Lung (tissue), 11 donors: ENCODE measurements at regions not wholly inside any gene's neighbourhood (a gene's known extent, or its start where the extent isn't known, plus 50 kb on each side); places are given as distances from the start of the nearest gene placed in this dataset.

Experiments used
- ATAC-seq: fragments of 200-7000 bp; cut with Tn5 transposase; one replicate; pipeline ENCODE4 v1.9.1; 2020; ENCODE audit warnings: moderate number of reproducible peaks; ENCODE audit not compliant: insufficient read depth, low FRiP score
- DNase-seq, 3 donors: peaks; one replicate each; pipeline ENCODE4 v3.0.0-alpha.2; 2013 to 2017
- H3K27ac ChIP-seq, 2 donors: one replicate each; pipeline ENCODE4 v1.5.1; 2013; ENCODE audit warnings: mild to moderate bottlenecking in 2 of 2, moderate library complexity in 2 of 2, control low read depth in 1 of 2, inconsistent platforms in 1 of 2, low read depth in 1 of 2, low read length in 1 of 2
- H3K27me3 ChIP-seq, 3 donors: one replicate each; pipeline ENCODE4 v1.5.1; 2013; ENCODE audit warnings: low read length in 2 of 3; ENCODE audit not compliant: control insufficient read depth in 3 of 3, insufficient read depth in 3 of 3
- H3K36me3 ChIP-seq, 4 donors: one replicate each; pipeline ENCODE4 v1.5.1; 2013; ENCODE audit warnings: low read length in 4 of 4, mild to moderate bottlenecking in 1 of 4, moderate library complexity in 1 of 4; ENCODE audit not compliant: control insufficient read depth in 4 of 4, insufficient read depth in 4 of 4
- H3K4me1 ChIP-seq, 5 donors: one replicate each; pipeline ENCODE4 v1.5.1; 2013; ENCODE audit warnings: low read length in 5 of 5, mild to moderate bottlenecking in 2 of 5, moderate library complexity in 1 of 5; ENCODE audit not compliant: control insufficient read depth in 5 of 5, insufficient read depth in 5 of 5
- H3K4me3 ChIP-seq: one replicate; pipeline ENCODE4 v1.5.1; 2013; ENCODE audit warnings: mild to moderate bottlenecking, control low read depth, moderate library complexity
- H3K9ac ChIP-seq, 2 donors: one replicate each; pipeline ENCODE4 v1.5.1; 2013; ENCODE audit warnings: low read length in 2 of 2, control low read depth in 1 of 2; ENCODE audit not compliant: insufficient read depth in 1 of 2
- H3K9me3 ChIP-seq, 4 donors: one replicate each; pipeline ENCODE4 v1.5.1; 2013; ENCODE audit warnings: low read length in 3 of 4, mild to moderate bottlenecking in 1 of 4, moderate library complexity in 1 of 4; ENCODE audit not compliant: control insufficient read depth in 4 of 4, insufficient read depth in 3 of 4
- WGBS, 2 donors: extraction: QIAGEN DNeasy Blood & Tissue Kit; methylation state at CpG; one replicate each; pipeline ENCODE4 v1.1.7; 2013; 5-methylcytosine and 5-hydroxymethylcytosine counted together
- TF ChIP-seq, protein P1 (sequence below): IDR thresholded peaks from 2 replicates; pipeline ENCODE4 v1.5.1; 2012; ENCODE audit warnings: mild to moderate bottlenecking; ENCODE audit errors: control extremely low read depth, extremely low read depth
- donor health status: control.
- donor health status: control.
- donor health status: Bipolar disorder and iron deficiency.
- donor health status: healthy.
- donor health status: DM: yes; HTN: yes; CAD: no.

GRCh38 chr21:25244735-25245134 is 362.5 kb downstream of the MRPL39 start:
- WGBS, 2 donors = 78 to 89% methylated on average over 1 of the region's 1 CpG

DNA sequence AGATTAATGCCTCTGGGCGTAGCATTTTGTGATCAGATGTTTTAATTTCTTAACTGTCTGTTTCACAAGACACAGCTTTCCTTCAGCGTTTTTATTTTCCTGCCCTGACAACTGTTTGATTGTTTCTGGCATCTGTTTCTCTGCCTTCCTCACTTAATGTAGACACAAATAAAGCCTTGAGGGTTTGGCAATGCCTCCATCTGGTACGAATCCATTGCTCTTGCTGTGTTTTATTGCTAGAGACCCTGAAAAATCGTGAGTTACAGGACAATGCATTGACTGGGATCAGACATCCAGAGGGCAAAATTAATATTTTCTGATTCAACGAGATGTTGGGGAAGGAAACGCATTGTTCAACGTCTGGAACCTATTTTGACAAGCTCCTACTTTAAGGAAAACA is 363.5 kb downstream of the MRPL39 start:
- Histone ChIP-seq H3K4me1 (no peaks in the 10 kb centered on the region), H3K9me3 (peaks cover 0 to 2% (median 0%) of the 10 kb centered on the region in 4 donors), H3K36me3 (no peaks in the 10 kb centered on the region), H3K27ac (no peak overlapping the region), H3K9ac (no peak overlapping the region), H3K4me3 (no peak overlapping the region), H3K27me3 (no peaks in the 10 kb centered on the region)
- no peak for ATAC-seq
- 67 to 70% methylated on average over 7 of the region's 7 CpGs for WGBS, 2 donors
- TF ChIP-seq, protein P1, sequence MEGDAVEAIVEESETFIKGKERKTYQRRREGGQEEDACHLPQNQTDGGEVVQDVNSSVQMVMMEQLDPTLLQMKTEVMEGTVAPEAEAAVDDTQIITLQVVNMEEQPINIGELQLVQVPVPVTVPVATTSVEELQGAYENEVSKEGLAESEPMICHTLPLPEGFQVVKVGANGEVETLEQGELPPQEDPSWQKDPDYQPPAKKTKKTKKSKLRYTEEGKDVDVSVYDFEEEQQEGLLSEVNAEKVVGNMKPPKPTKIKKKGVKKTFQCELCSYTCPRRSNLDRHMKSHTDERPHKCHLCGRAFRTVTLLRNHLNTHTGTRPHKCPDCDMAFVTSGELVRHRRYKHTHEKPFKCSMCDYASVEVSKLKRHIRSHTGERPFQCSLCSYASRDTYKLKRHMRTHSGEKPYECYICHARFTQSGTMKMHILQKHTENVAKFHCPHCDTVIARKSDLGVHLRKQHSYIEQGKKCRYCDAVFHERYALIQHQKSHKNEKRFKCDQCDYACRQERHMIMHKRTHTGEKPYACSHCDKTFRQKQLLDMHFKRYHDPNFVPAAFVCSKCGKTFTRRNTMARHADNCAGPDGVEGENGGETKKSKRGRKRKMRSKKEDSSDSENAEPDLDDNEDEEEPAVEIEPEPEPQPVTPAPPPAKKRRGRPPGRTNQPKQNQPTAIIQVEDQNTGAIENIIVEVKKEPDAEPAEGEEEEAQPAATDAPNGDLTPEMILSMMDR = no peak
- peak; percentile 20 to 85 (median 81) for DNase-seq

More at GRCh38 chr21:25244735-25245134, 362.5 kb downstream of the MRPL39 start:
- Histone ChIP-seq H3K4me1 (no peaks in the 10 kb centered on the region), H3K9ac (no peak overlapping the region), H3K27me3 (no peaks in the 10 kb centered on the region), H3K36me3 (no peaks in the 10 kb centered on the region), H3K27ac (no peak overlapping the region), H3K4me3 (no peak overlapping the region), H3K9me3 (peaks cover 0 to 2% (median 0%) of the 10 kb centered on the region in 4 donors)
- TF ChIP-seq, protein P1 = no peak
- ATAC-seq (no peak), DNase-seq (no peak)

DNA sequence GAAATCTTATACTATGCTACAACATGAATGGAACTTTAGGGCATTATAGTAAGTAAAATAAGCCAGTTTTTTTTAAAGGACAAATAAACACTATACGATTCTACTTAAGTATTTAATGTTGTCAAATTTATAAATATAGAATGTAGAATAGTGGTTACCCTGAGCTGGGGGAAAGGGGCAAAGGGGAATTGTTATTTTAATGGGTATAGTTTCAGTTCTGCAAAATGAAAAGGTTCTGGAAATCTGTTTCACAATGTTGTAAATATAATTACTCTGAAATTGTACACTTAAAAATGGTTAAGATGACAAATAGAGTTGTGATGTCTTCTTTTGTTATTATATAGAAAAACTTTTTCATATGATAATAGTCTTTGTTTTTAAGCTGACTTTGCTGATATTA is 366.3 kb downstream of the MRPL39 start:
- Histone ChIP-seq H3K4me3 (no peak overlapping the region), H3K36me3 (no peaks in the 10 kb centered on the region), H3K27ac (no peak overlapping the region), H3K9me3 (peaks cover 0 to 3% (median under 1%) of the 10 kb centered on the region in 4 donors), H3K9ac (no peak overlapping the region), H3K27me3 (no peaks in the 10 kb centered on the region), H3K4me1 (no peaks in the 10 kb centered on the region)
- 84 to 89% methylated on average over 1 of the region's 1 CpG for WGBS, 2 donors
- TF ChIP-seq, protein P1 = no peak
- no peak for ATAC-seq
- no peak for DNase-seq
